Common myeloid progenitor, CD34-positive (primary cell): ENCODE measurements at regions not wholly inside any gene's neighbourhood (a gene's known extent, or its start where the extent isn't known, plus 50 kb on each side); places are given as distances from the start of the nearest gene placed in this dataset.
"Not testable (repeated sequence)": the region's sequence is repeated elsewhere in the genome, so short reads cannot be mapped to it uniquely, and the experiment has no call there.

ENCODE experiments used
- CTCF ChIA-PET: fragments of 350-600 bp; sonication (Branson Sonifier 250); formaldehyde crosslinking; loops from one replicate; lab custom pipeline; 2021; ENCODE audit warnings: antibody characterized with exemption; lab: Charles Lee
- POLR2A ChIA-PET: fragments of 350-600 bp; sonication (Branson Sonifier 250); formaldehyde crosslinking; loops from one replicate; lab custom pipeline; 2021; ENCODE audit warnings: antibody characterized with exemption; lab: Charles Lee
- DNase-seq, 3 donors: peaks; one replicate each; pipeline versions ENCODE4 v3.0.0 to v3.0.0-alpha.2; 2013
- H3K27ac ChIP-seq, 2 experiments: 1 replicate in 1 of 2; 2 replicates in 1 of 2; pipeline ENCODE4 v1.7.0; 2013; ENCODE audit warnings: inconsistent platforms in 2 of 2, low read length in 2 of 2, mild to moderate bottlenecking in 2 of 2, low read depth in 1 of 2, moderate library complexity in 1 of 2; ENCODE audit not compliant: severe bottlenecking in 2 of 2, insufficient read depth in 1 of 2, poor library complexity in 1 of 2
- H3K27me3 ChIP-seq, 5 experiments: replicated peaks in 2 of 5; 1 replicate in 3 of 5; 2 replicates in 2 of 5; pipeline versions ENCODE4 v1.6.1 to v1.7.0; 2013; ENCODE audit warnings: low read length in 4 of 5, mild to moderate bottlenecking in 2 of 5, moderate library complexity in 2 of 5, inconsistent platforms in 1 of 5; ENCODE audit not compliant: insufficient read depth in 5 of 5, control insufficient read depth in 4 of 5
- H3K36me3 ChIP-seq, 4 experiments: 1 replicate in 2 of 4; 2 replicates in 2 of 4; pipeline versions ENCODE4 v1.6.1 to v1.7.0; 2013; ENCODE audit warnings: low read length in 3 of 4, control low read depth in 1 of 4, mild to moderate bottlenecking in 1 of 4; ENCODE audit not compliant: control insufficient read depth in 4 of 4, insufficient read depth in 4 of 4
- H3K4me1 ChIP-seq, 4 experiments: 1 replicate in 3 of 4; 2 replicates in 1 of 4; pipeline versions ENCODE4 v1.6.1 to v1.7.1; 2013; ENCODE audit warnings: low read length in 3 of 4, mild to moderate bottlenecking in 3 of 4, control low read depth in 1 of 4, inconsistent platforms in 1 of 4, moderate library complexity in 1 of 4; ENCODE audit not compliant: control insufficient read depth in 4 of 4, insufficient read depth in 4 of 4; ENCODE audit errors: control extremely low read depth in 1 of 4
- H3K4me3 ChIP-seq, 7 experiments: 1 replicate in 4 of 7; 2 replicates in 3 of 7; pipeline versions ENCODE4 v1.5.1 to v1.7.0; 2013; ENCODE audit warnings: mild to moderate bottlenecking in 7 of 7, low read length in 6 of 7, moderate library complexity in 6 of 7, inconsistent platforms in 2 of 7, low read depth in 2 of 7, control low read depth in 1 of 7; ENCODE audit not compliant: insufficient read depth in 4 of 7, control insufficient read depth in 1 of 7; ENCODE audit errors: extremely low read depth in 1 of 7
- H3K9me3 ChIP-seq, 5 experiments: 1 replicate in 4 of 5; 2 replicates in 1 of 5; pipeline versions ENCODE4 v1.6.1 to v1.7.1; 2013; ENCODE audit warnings: low read length in 4 of 5, mild to moderate bottlenecking in 2 of 5, inconsistent platforms in 1 of 5, low read depth in 1 of 5, moderate library complexity in 1 of 5; ENCODE audit not compliant: control insufficient read depth in 4 of 5, insufficient read depth in 2 of 5; ENCODE audit errors: control extremely low read depth in 1 of 5
- WGBS: methylation state at CpG from one replicate; pipeline ENCODE4 v1.1.5; 2013; ENCODE audit not compliant: insufficient coverage; 5-methylcytosine and 5-hydroxymethylcytosine counted together

GRCh38 chr4:189615217-189615663 lies 325.4 kb upstream of the FRG1 start:
- ChIA-PET CTCF (no interaction called here), POLR2A (no interaction called here)
- no peak overlapping the region for H3K4me3 ChIP-seq
- no peak for DNase-seq
- WGBS: over 99% methylated on average over 17 of the region's 22 CpGs
- peaks cover 0 to 5% (median 0%) of the 10 kb centered on the region in 5 experiments for H3K9me3 ChIP-seq
- no peaks in the 10 kb centered on the region for H3K4me1 ChIP-seq
- H3K36me3 ChIP-seq: no peaks in the 10 kb centered on the region
- no peaks in the 10 kb centered on the region for H3K27me3 ChIP-seq
- no peak overlapping the region for H3K27ac ChIP-seq

DNA sequence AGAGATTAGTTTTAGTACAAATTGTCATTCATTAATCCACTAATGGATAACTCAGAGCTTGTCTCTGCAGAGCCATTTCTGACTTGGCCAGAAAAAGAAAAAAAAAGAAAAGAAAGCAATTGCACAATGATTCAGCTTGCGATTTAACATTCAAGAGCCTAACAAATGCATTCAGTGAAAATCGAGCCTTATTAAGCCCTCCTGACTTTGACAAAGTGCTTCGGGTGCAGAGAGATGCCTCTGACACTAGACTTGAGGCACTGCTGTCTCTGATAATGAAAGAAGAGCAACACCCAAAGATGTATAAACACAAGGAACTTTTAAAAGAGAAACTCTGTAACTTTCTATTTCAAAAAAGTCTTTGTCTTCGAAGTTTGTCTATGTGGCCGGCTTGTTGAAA lies 322.9 kb upstream of the FRG1 start:
- CTCF ChIA-PET, H3K27me3 ChIP-seq, H3K4me1 ChIP-seq, H3K27ac ChIP-seq, H3K4me3 ChIP-seq, DNase-seq, H3K36me3 ChIP-seq, H3K9me3 ChIP-seq, POLR2A ChIA-PET: not testable (repeated sequence)
- 90% methylated on average over 2 of the region's 5 CpGs for WGBS

DNA sequence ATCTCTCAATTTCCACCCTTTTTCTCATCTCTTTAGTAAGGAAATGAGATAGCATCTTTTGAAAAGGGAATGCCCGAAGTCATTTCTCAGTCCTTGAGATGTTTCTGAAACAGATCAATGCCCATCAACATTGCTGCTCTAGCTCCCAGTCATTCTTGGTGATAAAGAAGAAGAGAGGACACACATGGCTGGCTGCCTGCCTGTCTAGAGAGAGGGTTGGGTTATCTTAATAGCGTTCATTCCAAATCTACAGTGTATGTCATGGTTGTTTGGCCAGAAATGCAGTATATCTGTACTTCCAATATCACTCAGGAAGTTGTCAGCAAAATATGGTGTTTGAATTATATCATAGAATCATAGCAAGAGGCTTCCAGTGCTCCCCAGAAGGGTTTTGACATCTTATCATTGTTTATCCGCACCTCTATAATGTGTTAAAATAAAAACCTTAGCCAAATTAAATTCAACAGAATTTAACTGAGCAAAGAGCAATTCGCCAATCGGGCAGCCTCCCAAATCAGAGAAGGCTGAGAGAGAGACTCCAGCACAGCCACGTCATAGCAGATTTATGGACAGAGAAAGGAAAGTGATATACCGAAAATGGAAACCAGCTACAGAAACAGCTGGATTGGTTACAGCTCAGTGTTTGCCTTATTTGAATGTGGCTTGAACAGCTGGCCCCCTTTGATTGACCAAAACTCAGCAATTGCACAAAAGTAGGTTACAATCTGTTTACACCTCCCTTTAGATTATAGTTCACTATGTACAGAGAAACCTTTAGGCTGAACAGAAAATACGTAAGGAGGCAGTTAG lies 321.0 kb upstream of the FRG1 start:
- H3K27me3 ChIP-seq, H3K4me1 ChIP-seq, POLR2A ChIA-PET, CTCF ChIA-PET, H3K27ac ChIP-seq, H3K4me3 ChIP-seq, H3K9me3 ChIP-seq, DNase-seq, H3K36me3 ChIP-seq: not testable (repeated sequence)
- WGBS: 80% methylated on average over 1 of the region's 8 CpGs

GRCh38 chr4:189622574-189622973 lies 318.1 kb upstream of the FRG1 start:
- H3K9me3 ChIP-seq, POLR2A ChIA-PET, H3K4me1 ChIP-seq, H3K36me3 ChIP-seq, CTCF ChIA-PET, H3K27me3 ChIP-seq, H3K27ac ChIP-seq, H3K4me3 ChIP-seq, DNase-seq: not testable (repeated sequence)
- WGBS: no CpG with 5 or more reads among the region's 3 CpGs

DNA sequence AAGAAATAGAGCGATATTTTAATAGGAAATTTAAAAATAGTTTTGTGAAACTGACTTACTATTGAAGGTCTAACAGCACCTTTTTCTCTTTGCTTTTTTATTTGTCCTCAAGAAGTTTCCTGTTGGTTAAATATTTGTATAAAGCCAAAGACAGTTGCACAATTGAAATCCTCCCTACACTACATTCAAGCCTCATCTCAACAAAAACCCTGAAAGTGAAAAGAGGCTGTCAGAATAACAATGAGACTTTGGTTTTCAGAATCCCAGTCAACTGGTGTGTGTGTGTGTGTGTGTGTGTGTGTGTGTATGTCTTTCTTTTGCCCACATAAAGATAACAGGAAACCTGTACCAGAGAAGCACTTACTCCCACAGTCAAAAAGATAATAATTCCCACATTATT lies 313.6 kb upstream of the FRG1 start:
- H3K9me3 ChIP-seq, CTCF ChIA-PET, POLR2A ChIA-PET, H3K36me3 ChIP-seq, H3K4me1 ChIP-seq, H3K4me3 ChIP-seq, H3K27me3 ChIP-seq, DNase-seq, H3K27ac ChIP-seq: not testable (repeated sequence)
- no CpG with 5 or more reads among the region's 1 CpG for WGBS

DNA sequence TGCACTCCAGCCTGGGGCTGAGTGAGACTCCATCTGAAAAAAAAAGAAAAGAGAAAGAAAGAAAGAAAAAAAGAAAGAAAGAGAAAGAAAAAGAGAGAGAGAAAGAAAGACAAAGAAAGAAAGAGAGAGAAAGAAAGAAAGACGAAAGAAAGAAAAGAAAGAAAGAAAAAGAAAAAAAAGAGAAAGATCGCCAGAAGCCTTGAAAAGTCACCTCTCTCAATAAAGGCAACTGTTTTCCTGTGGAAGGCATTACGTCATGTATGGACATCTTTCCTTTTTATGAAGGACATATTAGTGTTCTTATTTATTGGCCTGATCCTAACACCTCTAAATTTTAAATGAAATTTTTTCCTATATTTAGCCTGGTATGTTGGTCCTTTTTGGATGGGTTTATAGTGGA lies 310.9 kb upstream of the FRG1 start:
- H3K4me3 ChIP-seq, DNase-seq, POLR2A ChIA-PET, H3K27ac ChIP-seq, H3K27me3 ChIP-seq, H3K4me1 ChIP-seq, CTCF ChIA-PET, H3K9me3 ChIP-seq, H3K36me3 ChIP-seq: not testable (repeated sequence)
- 93% methylated on average over 2 of the region's 3 CpGs for WGBS

DNA sequence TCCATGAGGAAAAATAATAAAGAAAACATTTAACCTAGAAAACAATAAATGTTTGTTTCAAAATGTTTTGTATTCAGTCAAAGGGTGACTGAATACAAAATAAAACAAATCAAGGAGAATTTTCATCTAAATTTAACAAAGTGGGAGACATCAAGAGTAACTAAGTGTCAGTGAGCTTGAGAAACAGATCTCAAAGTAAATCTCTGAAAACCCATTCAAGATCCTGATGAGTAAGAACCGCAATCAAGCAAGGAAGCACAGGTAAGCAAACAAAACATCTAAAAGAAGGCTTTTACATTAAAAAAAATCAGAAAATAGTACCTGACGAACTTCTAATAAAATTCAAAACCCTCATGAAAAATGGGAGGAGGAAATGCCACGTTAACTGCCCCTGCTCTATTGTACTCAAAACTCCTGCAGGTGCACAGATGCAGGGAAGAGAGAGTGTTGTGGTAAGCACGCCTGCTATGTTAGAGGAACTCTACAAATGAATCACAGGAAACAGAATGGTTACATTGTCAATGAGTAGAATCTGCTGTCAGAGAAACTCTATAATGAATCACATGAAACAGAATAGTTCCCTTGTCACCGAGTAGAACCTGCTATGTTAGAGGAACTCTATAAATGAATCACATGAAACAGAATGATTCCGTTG lies 309.6 kb upstream of the FRG1 start:
- H3K27ac ChIP-seq, H3K27me3 ChIP-seq, POLR2A ChIA-PET, H3K9me3 ChIP-seq, H3K4me3 ChIP-seq, H3K4me1 ChIP-seq, H3K36me3 ChIP-seq, CTCF ChIA-PET: not testable (repeated sequence)
- DNase-seq: peak; percentile 63 to 94 (median 87)
- 0% methylated on average over 2 of the region's 6 CpGs for WGBS
